DND-41 (cell line): ENCODE measurements at regions not wholly inside any gene's neighbourhood (a gene's known extent, or its start where the extent isn't known, plus 50 kb on each side); places are given as distances from the start of the nearest gene placed in this dataset.

Experiments used
- ATAC-seq: fragments of 200-7000 bp; cut with Tn5 transposase; 3 replicates; pipeline ENCODE4 v1.9.1; 2021; ENCODE audit warnings: low read depth; ENCODE audit not compliant: insufficient read depth
- DNase-seq: peaks from one replicate; pipeline ENCODE4 v3.0.0-alpha.2; 2020
- H2AFZ ChIP-seq: 2 replicates; pipeline ENCODE4 v1.6.0; 2012; ENCODE audit warnings: low read depth, low read length
- H3K27ac ChIP-seq: 2 replicates; pipeline ENCODE4 v1.5.1; 2012; ENCODE audit warnings: low read length, inconsistent platforms
- H3K27me3 ChIP-seq: fragments of 200-600 bp; sonication (generic); 2 replicates; pipeline ENCODE4 v1.6.0; 2012; ENCODE audit warnings: low read length, mild to moderate bottlenecking, inconsistent platforms; ENCODE audit not compliant: insufficient read depth, poor library complexity
- H3K36me3 ChIP-seq: 2 replicates; pipeline ENCODE4 v1.5.1; 2012; ENCODE audit warnings: low read length, inconsistent platforms; ENCODE audit not compliant: insufficient read depth
- H3K4me1 ChIP-seq: 2 replicates; pipeline ENCODE4 v1.5.1; 2012; ENCODE audit warnings: mild to moderate bottlenecking, low read length; ENCODE audit not compliant: insufficient read depth
- H3K4me2 ChIP-seq: 2 replicates; pipeline ENCODE4 v1.6.0; 2012; ENCODE audit warnings: mild to moderate bottlenecking, moderate library complexity, low read length, inconsistent platforms; ENCODE audit not compliant: insufficient read depth
- H3K4me3 ChIP-seq, 2 experiments: fragments of 200-600 bp in 1 of 2; shearing (Covaris generic) in 1 of 2; 2 replicates each; pipeline ENCODE4 v1.5.1; 2012 to 2016; ENCODE audit warnings: inconsistent platforms in 2 of 2, low read length in 2 of 2, mild to moderate bottlenecking in 2 of 2, low read depth in 1 of 2, moderate library complexity in 1 of 2
- H3K79me2 ChIP-seq: 2 replicates; pipeline ENCODE4 v1.6.0; 2012; ENCODE audit warnings: low read length, inconsistent platforms; ENCODE audit not compliant: insufficient read depth
- H3K9ac ChIP-seq: 2 replicates; pipeline ENCODE4 v1.6.0; 2012; ENCODE audit warnings: low read depth, mild to moderate bottlenecking, inconsistent platforms, low read length, moderate library complexity
- H3K9me3 ChIP-seq: 2 replicates; pipeline ENCODE4 v1.5.1; 2012; ENCODE audit warnings: low read length, moderate library complexity, mild to moderate bottlenecking, inconsistent platforms; ENCODE audit not compliant: insufficient read depth, severe bottlenecking
- H4K20me1 ChIP-seq: 2 replicates; pipeline ENCODE4 v1.6.0; 2012; ENCODE audit warnings: low read length; ENCODE audit not compliant: insufficient read depth
- EZH2 ChIP-seq: IDR thresholded peaks from 3 replicates; pipeline ENCODE4 v1.6.1; 2012; ENCODE audit warnings: borderline replicate concordance, low read depth, mild to moderate bottlenecking, moderate library complexity, low read length, inconsistent platforms; ENCODE audit not compliant: severe bottlenecking
- TF ChIP-seq, protein P1 (sequence below): IDR thresholded peaks from 2 replicates; pipeline ENCODE4 v1.5.1; 2012; ENCODE audit warnings: borderline replicate concordance, low read length, moderate library complexity, mild to moderate bottlenecking; ENCODE audit not compliant: poor library complexity, severe bottlenecking; ENCODE audit errors: extremely low read depth

DNA sequence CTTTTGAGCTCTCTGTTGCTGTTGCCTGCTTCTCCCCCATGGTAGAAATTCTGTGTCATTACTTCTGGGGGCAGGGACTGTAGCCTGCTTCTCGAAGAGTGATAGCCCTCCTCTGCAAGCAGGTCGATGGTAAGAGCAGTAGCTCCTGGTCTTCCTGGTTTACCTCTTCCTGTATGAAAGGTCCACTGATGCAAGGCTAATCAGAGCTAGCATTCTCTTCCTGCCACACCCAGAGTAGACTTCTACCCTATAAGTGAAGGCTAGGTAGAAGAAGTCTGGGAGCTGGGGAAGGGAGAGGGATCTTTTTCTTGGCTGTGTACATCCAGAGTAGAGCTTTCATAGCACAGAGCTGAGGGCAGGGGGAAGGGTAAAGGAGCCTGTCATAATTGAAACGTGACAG lies 357.0 kb downstream of the SQOR start:
- Histone ChIP-seq H3K27ac (no peak overlapping the region), H3K4me3 (no peak overlapping the region), H3K4me1 (no peaks in the 10 kb centered on the region), H3K36me3 (no peaks in the 10 kb centered on the region), H3K9me3 (no peaks in the 10 kb centered on the region), H3K9ac (no peak overlapping the region), H2AFZ (no peak overlapping the region), H4K20me1 (no peaks in the 10 kb centered on the region), H3K79me2 (no peaks in the 10 kb centered on the region), H3K4me2 (no peak overlapping the region), H3K27me3 (no peaks in the 10 kb centered on the region)
- no peak for DNase-seq
- TF ChIP-seq, protein P1, sequence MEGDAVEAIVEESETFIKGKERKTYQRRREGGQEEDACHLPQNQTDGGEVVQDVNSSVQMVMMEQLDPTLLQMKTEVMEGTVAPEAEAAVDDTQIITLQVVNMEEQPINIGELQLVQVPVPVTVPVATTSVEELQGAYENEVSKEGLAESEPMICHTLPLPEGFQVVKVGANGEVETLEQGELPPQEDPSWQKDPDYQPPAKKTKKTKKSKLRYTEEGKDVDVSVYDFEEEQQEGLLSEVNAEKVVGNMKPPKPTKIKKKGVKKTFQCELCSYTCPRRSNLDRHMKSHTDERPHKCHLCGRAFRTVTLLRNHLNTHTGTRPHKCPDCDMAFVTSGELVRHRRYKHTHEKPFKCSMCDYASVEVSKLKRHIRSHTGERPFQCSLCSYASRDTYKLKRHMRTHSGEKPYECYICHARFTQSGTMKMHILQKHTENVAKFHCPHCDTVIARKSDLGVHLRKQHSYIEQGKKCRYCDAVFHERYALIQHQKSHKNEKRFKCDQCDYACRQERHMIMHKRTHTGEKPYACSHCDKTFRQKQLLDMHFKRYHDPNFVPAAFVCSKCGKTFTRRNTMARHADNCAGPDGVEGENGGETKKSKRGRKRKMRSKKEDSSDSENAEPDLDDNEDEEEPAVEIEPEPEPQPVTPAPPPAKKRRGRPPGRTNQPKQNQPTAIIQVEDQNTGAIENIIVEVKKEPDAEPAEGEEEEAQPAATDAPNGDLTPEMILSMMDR: no peak
- no peak for TF ChIP-seq EZH2
- ATAC-seq: no peak

- Histone ChIP-seq H3K79me2 (no peaks in the 10 kb centered on the region), H3K9ac (no peak overlapping the region), H3K9me3 (no peaks in the 10 kb centered on the region), H3K36me3 (no peaks in the 10 kb centered on the region), H3K4me1 (no peaks in the 10 kb centered on the region), H3K27ac (no peak overlapping the region), H2AFZ (no peak overlapping the region), H3K27me3 (no peaks in the 10 kb centered on the region), H4K20me1 (no peaks in the 10 kb centered on the region), H3K4me3 (no peak overlapping the region), H3K4me2 (no peak overlapping the region)
- TF ChIP-seq, protein P1: no peak
- TF ChIP-seq EZH2: no peak
- ATAC-seq: no peak
- DNase-seq: no peak
Measured at GRCh38 chr15:45993072-45993471, 358.2 kb downstream of the SQOR start.

GRCh38 chr15:45993508-45993907 lies 358.7 kb downstream of the SQOR start:
- Histone ChIP-seq H4K20me1 (no peaks in the 10 kb centered on the region), H3K27me3 (no peaks in the 10 kb centered on the region), H3K4me3 (no peak overlapping the region), H3K79me2 (no peaks in the 10 kb centered on the region), H3K27ac (no peak overlapping the region), H3K4me1 (no peaks in the 10 kb centered on the region), H3K9me3 (no peaks in the 10 kb centered on the region), H2AFZ (no peak overlapping the region), H3K36me3 (no peaks in the 10 kb centered on the region), H3K4me2 (no peak overlapping the region), H3K9ac (no peak overlapping the region)
- DNase-seq (no peak), ATAC-seq (no peak)
- no peak for TF ChIP-seq EZH2
- TF ChIP-seq, protein P1: no peak

DNA sequence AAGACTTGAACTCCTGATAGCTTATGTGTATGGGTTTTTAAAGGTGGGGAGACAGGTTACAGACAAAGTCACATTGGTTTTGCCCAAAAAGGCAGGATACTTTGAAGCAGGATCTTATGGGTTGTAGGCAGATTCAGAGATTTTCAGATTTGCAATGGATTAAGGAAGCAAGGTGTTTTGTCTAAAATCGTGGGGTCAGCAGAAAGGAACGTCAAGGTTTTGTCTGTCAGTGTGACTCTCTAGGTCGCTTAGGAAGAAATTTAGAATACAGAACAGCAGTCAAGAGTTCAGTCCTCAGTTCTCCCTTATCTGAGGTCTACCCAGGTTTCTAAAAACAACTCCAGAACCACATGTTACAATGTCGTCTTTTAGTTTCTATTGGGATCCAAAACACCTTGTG lies 361.0 kb downstream of the SQOR start:
- Histone ChIP-seq H2AFZ (no peak overlapping the region), H3K9ac (no peak overlapping the region), H4K20me1 (no peaks in the 10 kb centered on the region), H3K4me2 (no peak overlapping the region), H3K4me1 (no peaks in the 10 kb centered on the region), H3K4me3 (no peak overlapping the region), H3K36me3 (no peaks in the 10 kb centered on the region), H3K9me3 (no peaks in the 10 kb centered on the region), H3K79me2 (no peaks in the 10 kb centered on the region), H3K27ac (no peak overlapping the region), H3K27me3 (no peaks in the 10 kb centered on the region)
- DNase-seq: no peak
- ATAC-seq: no peak
- TF ChIP-seq, protein P1: no peak
- no peak for TF ChIP-seq EZH2
